H9 (cell line): ENCODE measurements at regions not wholly inside any gene's neighbourhood (a gene's known extent, or its start where the extent isn't known, plus 50 kb on each side); places are given as distances from the start of the nearest gene placed in this dataset.

Experiments
- DNase-seq: peaks from one replicate; pipeline ENCODE4 v3.0.0-alpha.2; 2017
- H2AFZ ChIP-seq: one replicate; pipeline ENCODE4 v1.6.1; 2013; ENCODE audit warnings: mild to moderate bottlenecking, low read length, control low read depth, moderate library complexity
- H2AK5ac ChIP-seq: 2 replicates; pipeline ENCODE4 v1.6.1; 2013; ENCODE audit warnings: low read length, control low read depth, mixed read lengths; ENCODE audit not compliant: insufficient read length
- H2BK120ac ChIP-seq: one replicate; pipeline ENCODE4 v1.6.1; 2013; ENCODE audit warnings: low read depth, mild to moderate bottlenecking, low read length, control low read depth, inconsistent platforms; ENCODE audit not compliant: poor library complexity, severe bottlenecking
- H2BK12ac ChIP-seq: 2 replicates; pipeline ENCODE4 v1.6.1; 2013; ENCODE audit warnings: low read length, control low read depth, mixed read lengths, low read depth; ENCODE audit not compliant: insufficient read length
- H2BK15ac ChIP-seq: 2 replicates; pipeline ENCODE4 v1.6.1; 2013; ENCODE audit warnings: low read depth, low read length, control low read depth
- H2BK20ac ChIP-seq: one replicate; pipeline ENCODE4 v1.6.1; 2013; ENCODE audit warnings: low read depth, mild to moderate bottlenecking, low read length, control low read depth, inconsistent platforms; ENCODE audit not compliant: poor library complexity, severe bottlenecking
- H2BK5ac ChIP-seq: 2 replicates; pipeline ENCODE4 v1.6.1; 2013; ENCODE audit warnings: low read length, control low read depth, mixed read lengths; ENCODE audit not compliant: insufficient read length
- H3K14ac ChIP-seq: 2 replicates; pipeline ENCODE4 v1.6.1; 2013; ENCODE audit warnings: low read length, control low read depth; ENCODE audit not compliant: insufficient read depth
- H3K18ac ChIP-seq: 2 replicates; pipeline ENCODE4 v1.6.1; 2013; ENCODE audit warnings: low read depth, mild to moderate bottlenecking, mixed read lengths, low read length, control low read depth; ENCODE audit not compliant: insufficient read length
- H3K23ac ChIP-seq: 2 replicates; pipeline ENCODE4 v1.6.1; 2013; ENCODE audit warnings: low read length, control low read depth, mixed read lengths, low read depth; ENCODE audit not compliant: insufficient read length
- H3K23me2 ChIP-seq: 2 replicates; pipeline ENCODE4 v1.6.1; 2013; ENCODE audit warnings: low read depth, mild to moderate bottlenecking, mixed read lengths, low read length, control low read depth; ENCODE audit not compliant: insufficient read length, poor library complexity, severe bottlenecking
- H3K27ac ChIP-seq: 2 replicates; pipeline ENCODE4 v1.5.1; 2013; ENCODE audit warnings: low read length, control low read depth, mixed read lengths, low read depth; ENCODE audit not compliant: insufficient read length
- H3K27me3 ChIP-seq: 2 replicates; pipeline ENCODE4 v1.6.1; 2013; ENCODE audit warnings: low read length, control low read depth, inconsistent platforms; ENCODE audit not compliant: insufficient read depth
- H3K4ac ChIP-seq: 2 replicates; pipeline ENCODE4 v1.6.1; 2013; ENCODE audit warnings: low read depth, mild to moderate bottlenecking, control low read depth, inconsistent platforms, low read length, moderate library complexity
- H3K4me1 ChIP-seq: 2 replicates; pipeline ENCODE4 v1.6.1; 2013; ENCODE audit warnings: low read length, control low read depth, inconsistent platforms; ENCODE audit not compliant: insufficient read depth
- H3K4me2 ChIP-seq: 2 replicates; pipeline ENCODE4 v1.6.1; 2013; ENCODE audit warnings: low read length, control low read depth, mixed read lengths; ENCODE audit not compliant: insufficient read length, insufficient read depth
- H3K56ac ChIP-seq: 2 replicates; pipeline ENCODE4 v1.6.1; 2013; ENCODE audit warnings: low read depth, mild to moderate bottlenecking, mixed read lengths, low read length, control low read depth; ENCODE audit not compliant: insufficient read length
- H3K79me1 ChIP-seq: 2 replicates; pipeline ENCODE4 v1.6.1; 2013; ENCODE audit warnings: low read depth, mild to moderate bottlenecking, moderate library complexity, low read length, control low read depth, inconsistent platforms; ENCODE audit not compliant: insufficient read depth, poor library complexity, severe bottlenecking
- H3K79me2 ChIP-seq: 2 replicates; pipeline ENCODE4 v1.6.1; 2013; ENCODE audit warnings: low read length, control low read depth, inconsistent platforms; ENCODE audit not compliant: insufficient read depth
- H3K9ac ChIP-seq: 2 replicates; pipeline ENCODE4 v1.6.1; 2013; ENCODE audit warnings: low read length, control low read depth, mixed read lengths; ENCODE audit not compliant: insufficient read length; ENCODE audit errors: extremely low read depth
- H3K9me3 ChIP-seq: one replicate; pipeline ENCODE4 v1.6.1; 2013; ENCODE audit warnings: low read depth, low read length, inconsistent platforms; ENCODE audit not compliant: control insufficient read depth
- H3T11ph ChIP-seq: one replicate; pipeline ENCODE4 v1.6.1; 2013; ENCODE audit warnings: mild to moderate bottlenecking, low read length, control low read depth, inconsistent platforms
- H4K20me1 ChIP-seq: one replicate; pipeline ENCODE4 v1.6.1; 2013; ENCODE audit not compliant: control insufficient read depth, insufficient read length, insufficient read depth
- H4K5ac ChIP-seq: 2 replicates; pipeline ENCODE4 v1.6.1; 2013; ENCODE audit warnings: low read depth, mild to moderate bottlenecking, mixed read lengths, low read length, control low read depth; ENCODE audit not compliant: insufficient read length
- H4K8ac ChIP-seq: replicated peaks from 2 replicates; pipeline ENCODE4 v1.6.1; 2013; ENCODE audit warnings: low read length, control low read depth, mixed read lengths, low read depth; ENCODE audit not compliant: insufficient read length
- H4K91ac ChIP-seq: 2 replicates; pipeline ENCODE4 v1.6.1; 2013; ENCODE audit warnings: low read depth, mild to moderate bottlenecking, moderate library complexity, mixed read lengths, low read length, control low read depth; ENCODE audit not compliant: insufficient read length
- H3K27ac Mint-ChIP-seq, 3 experiments: 2 replicates in 2 of 3; 3 replicates in 1 of 3; pipeline ENCODE4 v1.8.0; 2020 to 2021; ENCODE audit warnings: mixed read lengths in 3 of 3, mild to moderate bottlenecking in 1 of 3, moderate library complexity in 1 of 3
- H3K27me3 Mint-ChIP-seq: 2 replicates; pipeline ENCODE4 v1.8.0; 2021; ENCODE audit warnings: low read depth, mild to moderate bottlenecking, moderate library complexity, mixed read lengths
- H3K36me3 Mint-ChIP-seq, 3 experiments: 2 replicates in 2 of 3; 3 replicates in 1 of 3; pipeline ENCODE4 v1.8.0; 2020 to 2021; ENCODE audit warnings: low read depth in 3 of 3, mixed read lengths in 3 of 3; ENCODE audit not compliant: insufficient read depth in 1 of 3
- H3K4me1 Mint-ChIP-seq, 2 experiments: 2 replicates each; pipeline ENCODE4 v1.8.0; 2020; ENCODE audit warnings: mixed read lengths in 2 of 2
- H3K4me3 Mint-ChIP-seq, 2 experiments: 2 replicates in 1 of 2; 3 replicates in 1 of 2; pipeline ENCODE4 v1.8.0; 2020 to 2021; ENCODE audit warnings: mild to moderate bottlenecking in 2 of 2, mixed read lengths in 2 of 2, moderate library complexity in 1 of 2
- H3K9me3 Mint-ChIP-seq, 2 experiments: 2 replicates in 1 of 2; 3 replicates in 1 of 2; pipeline ENCODE4 v1.8.0; 2020; ENCODE audit warnings: mild to moderate bottlenecking in 2 of 2, mixed read lengths in 2 of 2, moderate library complexity in 1 of 2
- CTCF ChIP-seq: fragments of 200-600 bp; sonication (generic); conservative IDR thresholded peaks from 3 replicates; pipeline ENCODE4 v1.8.0; 2021; ENCODE audit warnings: antibody characterized with exemption, mild to moderate bottlenecking
- WGBS: extraction: QIAGEN DNeasy Blood & Tissue Kit; methylation state at CpG from one replicate; pipeline ENCODE4 v1.1.7; 2013; ENCODE audit warnings: missing lambda C conversion rate, low lambda C conversion rate, mixed read lengths; ENCODE audit not compliant: insufficient read length; ENCODE audit errors: extremely low coverage; 5-methylcytosine and 5-hydroxymethylcytosine counted together

- WGBS: no CpG with 5 or more reads among the region's 4 CpGs
Measured at GRCh38 chr18:6564950-6565814, 150.5 kb upstream of the L3MBTL4 start.

More at GRCh38 chr18:6564950-6565814, 150.5 kb upstream of the L3MBTL4 start:
- no peak overlapping the region for H2AFZ ChIP-seq
- Mint-ChIP-seq H3K4me3 (no peak overlapping the region), H3K36me3 (peaks cover 1 to 4% (median 4%) of the 10 kb centered on the region in 3 experiments; a peak in 4 of 7 replicates), H3K9me3 (peaks cover 3 to 4% of the 10 kb centered on the region in 2 experiments; a peak in 4 of 5 replicates), H3K4me1 (peaks cover 28 to 51% of the 10 kb centered on the region in 2 experiments), H3K27ac (peak overlapping the region in 2 of 3 experiments; percentile 64 to 65; a peak in 2 of 7 replicates), H3K27me3 (no peaks in the 10 kb centered on the region)
- no peak overlapping the region for H3K56ac ChIP-seq
- no peak overlapping the region for H3K4ac ChIP-seq
- H2AK5ac ChIP-seq: no peak overlapping the region
- H3T11ph ChIP-seq: no peak overlapping the region
- TF ChIP-seq CTCF: no peak
- H4K91ac ChIP-seq: no peak overlapping the region
- no peaks in the 10 kb centered on the region for H3K9me3 ChIP-seq
- H2BK5ac ChIP-seq: no peak overlapping the region
- no peak overlapping the region for H2BK15ac ChIP-seq
- no peaks in the 10 kb centered on the region for H3K79me2 ChIP-seq
- no peak overlapping the region for H2BK120ac ChIP-seq
- no peak overlapping the region for H2BK12ac ChIP-seq
- H3K18ac ChIP-seq: no peak overlapping the region
- H4K5ac ChIP-seq: no peak overlapping the region
- no peak overlapping the region for H3K23ac ChIP-seq
- H3K79me1 ChIP-seq: no peaks in the 10 kb centered on the region
- H3K23me2 ChIP-seq: no peaks in the 10 kb centered on the region
- H3K27ac ChIP-seq: no peak overlapping the region
- no peak overlapping the region for H3K14ac ChIP-seq
- H2BK20ac ChIP-seq: no peak overlapping the region
- no peaks in the 10 kb centered on the region for H4K20me1 ChIP-seq
- no peak overlapping the region for H4K8ac ChIP-seq
- H3K9ac ChIP-seq: no peak overlapping the region
- no peaks in the 10 kb centered on the region for H3K27me3 ChIP-seq
- no peak overlapping the region for H3K4me2 ChIP-seq
- peaks cover 4% of the 10 kb centered on the region; the same call in 1 of the 2 replicates for H3K4me1 ChIP-seq
- DNase-seq: no peak
